HepG2 (cell line): ENCODE measurements at regions not wholly inside any gene's neighbourhood (a gene's known extent, or its start where the extent isn't known, plus 50 kb on each side); places are given as distances from the start of the nearest gene placed in this dataset.

ENCODE experiments used
- ADNP ChIP-seq: sonication (generic); formaldehyde crosslinking; IDR thresholded peaks from 2 replicates; pipeline ENCODE4 v1.4.0; 2020; ENCODE audit warnings: missing genetic modification reagents
- EHMT2 ChIP-seq: fragments of 200-600 bp; sonication (generic); IDR thresholded peaks from 2 replicates; pipeline ENCODE4 v1.7.0; 2017; ENCODE audit warnings: antibody characterized with exemption, low read depth, low read length, borderline replicate concordance
- HMG20A ChIP-seq: IDR thresholded peaks from 2 replicates; pipeline ENCODE4 v1.6.1; 2016; ENCODE audit warnings: borderline replicate concordance
- HNRNPLL ChIP-seq: fragments of 200-400 bp; formaldehyde crosslinking; IDR thresholded peaks from 2 replicates; pipeline ENCODE4 v1.6.1; 2017; ENCODE audit warnings: mild to moderate bottlenecking, low read depth, low read length; ENCODE audit not compliant: poor library complexity, severe bottlenecking
- NONO ChIP-seq, 2 experiments: fragments of 450-650 bp in 1 of 2; sonication (generic) in 1 of 2; formaldehyde crosslinking in 1 of 2; IDR thresholded peaks in 1 of 2; conservative IDR thresholded peaks in 1 of 2; 2 replicates each; pipeline versions ENCODE4 v1.6.1 to v1.8.0; 2017 to 2022; ENCODE audit warnings: mild to moderate bottlenecking in 1 of 2, missing genetic modification reagents in 1 of 2, moderate library complexity in 1 of 2
- RXRA ChIP-seq: sonication (generic); formaldehyde crosslinking; IDR thresholded peaks from 2 replicates; pipeline ENCODE4 v1.5.1; 2020; ENCODE audit warnings: missing genetic modification reagents
- SMAD3 ChIP-seq: sonication (generic); formaldehyde crosslinking; IDR thresholded peaks from 2 replicates; pipeline ENCODE4 v1.4.0; 2020; ENCODE audit warnings: missing genetic modification reagents
- ZNF589 ChIP-seq: sonication (generic); formaldehyde crosslinking; conservative IDR thresholded peaks from 2 replicates; pipeline ENCODE4 v1.8.0; 2022; ENCODE audit warnings: mild to moderate bottlenecking, moderate library complexity, missing genetic modification reagents
- ZSCAN20 ChIP-seq: sonication (generic); formaldehyde crosslinking; IDR thresholded peaks from 2 replicates; pipeline ENCODE4 v1.4.0; 2020; ENCODE audit warnings: missing genetic modification reagents, mild to moderate bottlenecking, borderline replicate concordance

DNA sequence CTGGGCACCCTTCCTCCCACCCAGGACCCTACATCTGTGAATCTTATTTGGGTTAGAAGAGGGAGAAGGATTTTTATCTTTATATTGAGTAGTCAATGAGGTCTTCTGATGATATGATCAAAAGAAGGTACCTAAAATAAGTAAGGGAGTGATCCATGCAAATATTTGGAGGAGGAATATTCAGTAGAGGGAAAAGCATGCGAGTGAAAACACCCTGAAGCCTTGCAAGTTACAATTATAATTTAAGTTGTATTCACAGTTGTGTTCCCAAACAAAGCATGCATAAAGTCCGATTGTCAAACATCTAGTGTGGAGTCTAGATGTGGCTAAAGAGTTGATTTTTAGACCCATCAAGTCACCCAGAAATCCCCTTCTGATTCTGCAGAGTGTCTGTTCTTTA lies 530.2 kb upstream of the ZEB2 start:
- TF ChIP-seq SMAD3 (CRISPR knock-in tag) (no peak), HMG20A (CRISPR knock-in tag) (no peak), EHMT2 (no peak), ADNP (CRISPR knock-in tag) (no peak), ZSCAN20 (no peak), RXRA (CRISPR knock-in tag) (no peak), ZNF589 (no peak), NONO (IDR thresholded peaks at IDR 0.05) (no peak), NONO (CRISPR knock-in tag; conservative IDR thresholded peaks at IDR 0.05) (no peak), HNRNPLL (no peak)
